ENCODE measurements at regions not wholly inside any gene's neighbourhood (a gene's known extent, or its start where the extent isn't known, plus 50 kb on each side); places are given as distances from the start of the nearest gene placed in this dataset.
"Not testable (repeated sequence)": the region's sequence is repeated elsewhere in the genome, so short reads cannot be mapped to it uniquely, and the experiment has no call there.

- not testable (repeated sequence) for TF ChIP-seq CTCF (IDR thresholded peaks at IDR 0.05; ENCODE audit: insufficient read depth, low read depth, low read length); EZH2 (IDR thresholded peaks at IDR 0.05; ENCODE audit: insufficient read depth, low read length)
Measured at GRCh38 chr10:4394455-4394854, 431.6 kb upstream of the AKR1E2 start.
